ENCODE measurements at regions not wholly inside any gene's neighbourhood (a gene's known extent, or its start where the extent isn't known, plus 50 kb on each side); places are given as distances from the start of the nearest gene placed in this dataset.

DNA sequence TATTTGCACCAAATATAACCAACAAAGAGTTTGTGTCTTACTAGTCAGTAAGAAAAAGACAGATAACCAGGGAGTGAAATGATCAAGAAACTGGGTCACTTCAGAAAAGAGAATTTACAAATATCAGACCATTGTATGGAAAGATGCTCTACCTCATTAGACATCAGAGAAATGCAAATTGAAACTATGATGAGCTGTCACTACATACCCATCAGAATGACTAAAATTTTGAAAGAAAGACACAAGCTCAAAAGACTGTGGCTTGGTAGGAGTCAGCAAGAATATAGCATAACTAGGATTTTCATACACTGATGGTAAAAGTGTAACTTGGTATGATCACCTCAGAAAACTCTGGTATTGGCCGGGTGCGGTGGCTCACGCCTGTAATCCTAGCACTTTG lies 247.2 kb downstream of the BMP4 start:
- TF ChIP-seq, protein P1, sequence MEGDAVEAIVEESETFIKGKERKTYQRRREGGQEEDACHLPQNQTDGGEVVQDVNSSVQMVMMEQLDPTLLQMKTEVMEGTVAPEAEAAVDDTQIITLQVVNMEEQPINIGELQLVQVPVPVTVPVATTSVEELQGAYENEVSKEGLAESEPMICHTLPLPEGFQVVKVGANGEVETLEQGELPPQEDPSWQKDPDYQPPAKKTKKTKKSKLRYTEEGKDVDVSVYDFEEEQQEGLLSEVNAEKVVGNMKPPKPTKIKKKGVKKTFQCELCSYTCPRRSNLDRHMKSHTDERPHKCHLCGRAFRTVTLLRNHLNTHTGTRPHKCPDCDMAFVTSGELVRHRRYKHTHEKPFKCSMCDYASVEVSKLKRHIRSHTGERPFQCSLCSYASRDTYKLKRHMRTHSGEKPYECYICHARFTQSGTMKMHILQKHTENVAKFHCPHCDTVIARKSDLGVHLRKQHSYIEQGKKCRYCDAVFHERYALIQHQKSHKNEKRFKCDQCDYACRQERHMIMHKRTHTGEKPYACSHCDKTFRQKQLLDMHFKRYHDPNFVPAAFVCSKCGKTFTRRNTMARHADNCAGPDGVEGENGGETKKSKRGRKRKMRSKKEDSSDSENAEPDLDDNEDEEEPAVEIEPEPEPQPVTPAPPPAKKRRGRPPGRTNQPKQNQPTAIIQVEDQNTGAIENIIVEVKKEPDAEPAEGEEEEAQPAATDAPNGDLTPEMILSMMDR (IDR thresholded peaks at IDR 0.05; ENCODE audit: extremely low read depth, missing control alignments) = no peak
- DNase-seq (ENCODE audit: low spot score) = no peak

DNA sequence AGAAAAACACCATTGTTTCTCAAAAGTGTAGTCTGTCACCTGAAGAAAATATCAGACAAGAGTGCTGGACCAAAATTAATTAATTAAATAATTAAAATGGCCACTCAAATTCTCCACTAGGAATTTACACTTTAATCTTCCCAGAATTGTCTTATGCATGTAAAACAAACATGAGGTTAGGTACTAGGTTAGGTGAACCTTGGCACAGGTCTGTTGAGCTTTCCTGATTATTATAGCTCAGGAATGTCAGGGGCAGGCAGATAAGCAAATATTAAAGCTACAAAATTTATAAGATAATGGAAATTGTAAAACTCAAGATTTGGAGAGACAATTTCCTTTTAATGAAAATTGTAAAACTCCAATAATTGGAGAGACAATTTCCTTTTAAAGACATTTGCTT lies 253.2 kb downstream of the BMP4 start:
- no peak for DNase-seq (ENCODE audit: low spot score)
- TF ChIP-seq, protein P1 (IDR thresholded peaks at IDR 0.05; ENCODE audit: extremely low read depth, missing control alignments) = no peak

DNA sequence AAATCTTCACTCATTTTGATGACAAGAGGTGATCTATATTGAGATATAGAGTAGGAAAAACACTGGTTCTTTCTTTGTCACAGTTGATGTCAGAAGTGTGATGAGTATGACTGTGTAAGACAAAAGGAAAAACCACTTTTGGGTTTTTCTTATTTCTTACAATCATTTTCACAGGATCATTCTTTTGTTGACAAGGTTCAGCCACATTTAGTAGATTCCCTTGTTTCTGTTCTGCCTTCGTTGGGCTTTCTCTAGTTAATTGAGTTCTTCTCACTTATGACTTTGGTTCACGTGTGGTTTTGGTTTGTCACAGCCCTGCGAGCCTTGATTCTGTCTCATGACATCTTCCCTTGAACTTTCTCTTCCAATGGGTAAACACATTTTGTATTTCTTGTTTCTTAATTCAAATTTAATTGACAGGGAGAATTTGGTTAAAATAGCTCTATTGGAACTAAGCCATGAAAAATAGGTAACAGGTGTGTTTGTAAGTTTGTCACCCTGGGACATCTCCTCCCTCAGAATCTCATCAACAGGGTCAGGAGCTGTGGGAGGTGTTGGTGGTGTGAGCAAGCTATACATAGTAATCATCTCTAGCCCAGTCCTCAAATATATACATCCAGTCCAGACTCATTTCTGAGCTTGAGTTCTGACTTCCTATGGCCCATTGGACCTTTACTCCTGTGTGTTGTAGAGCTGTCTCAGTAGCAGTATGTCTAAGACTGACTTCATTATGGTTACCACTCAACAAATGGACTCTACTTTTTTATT lies 255.3 kb downstream of the BMP4 start:
- DNase-seq (ENCODE audit: low spot score) = peak; percentile 30
- TF ChIP-seq, protein P1 (IDR thresholded peaks at IDR 0.05; ENCODE audit: extremely low read depth, missing control alignments) = no peak

DNA sequence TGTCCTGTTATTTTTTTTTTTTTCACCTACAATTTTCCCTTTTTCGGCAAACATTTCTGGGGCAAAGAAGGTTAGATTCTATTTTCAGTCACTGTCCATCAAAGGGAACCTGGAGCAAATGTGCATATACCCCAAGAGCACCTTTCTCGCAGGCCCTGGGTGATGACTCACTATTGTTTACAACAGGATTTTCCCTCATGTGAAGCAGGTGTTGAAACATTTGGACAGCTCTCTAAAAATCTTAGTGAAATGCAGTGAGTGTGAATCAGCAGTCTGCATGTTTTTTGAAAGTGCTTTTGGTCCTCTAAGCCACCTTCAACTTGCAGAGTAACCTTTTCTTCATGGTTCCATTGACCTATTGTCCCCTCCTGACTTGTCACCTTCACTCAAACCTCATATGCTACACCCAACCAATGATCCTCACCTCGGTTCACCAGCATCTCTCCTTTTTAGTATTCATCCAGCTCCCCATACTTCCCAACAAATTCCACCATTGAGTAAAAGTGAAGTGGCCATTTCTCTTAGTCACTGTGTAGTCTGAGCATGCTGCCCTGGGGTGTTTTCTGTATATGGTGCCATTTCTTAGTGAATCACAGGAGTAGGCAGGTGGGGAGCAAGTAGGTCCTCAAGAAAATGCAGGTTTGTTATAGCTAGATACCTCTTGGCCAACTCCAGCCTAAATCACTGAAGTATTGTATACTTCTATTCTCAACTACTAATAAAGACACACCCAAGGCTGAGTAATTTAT lies 260.2 kb downstream of the BMP4 start:
- DNase-seq (ENCODE audit: low spot score) = no peak
- TF ChIP-seq, protein P1 (IDR thresholded peaks at IDR 0.05; ENCODE audit: extremely low read depth, missing control alignments) = no peak

DNA sequence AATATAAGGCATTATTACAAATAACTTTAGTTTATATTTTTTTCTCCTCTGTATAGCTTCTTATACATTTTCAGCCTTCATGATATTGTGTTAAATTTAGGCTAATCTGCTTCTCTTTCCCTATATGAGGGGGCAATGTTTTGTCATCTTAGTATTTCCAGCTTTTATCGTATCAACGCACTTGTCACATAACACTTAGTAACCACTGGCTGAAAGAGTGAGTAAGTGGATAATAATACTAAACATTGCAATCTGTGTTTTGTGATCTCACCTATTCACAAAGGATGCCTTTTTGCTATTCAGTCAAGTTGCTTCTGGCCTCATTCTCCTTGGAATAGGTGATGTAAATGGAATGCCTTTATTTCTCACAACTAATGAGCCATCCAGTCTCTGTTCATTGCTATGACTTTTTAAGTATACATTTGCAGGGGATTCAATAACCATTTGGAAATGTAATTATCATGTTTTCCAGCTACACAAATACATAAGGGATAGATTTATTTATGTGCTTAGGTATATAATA lies 260.9 kb downstream of the BMP4 start:
- TF ChIP-seq, protein P1 (IDR thresholded peaks at IDR 0.05; ENCODE audit: extremely low read depth, missing control alignments) = no peak
- no peak for DNase-seq (ENCODE audit: low spot score)

DNA sequence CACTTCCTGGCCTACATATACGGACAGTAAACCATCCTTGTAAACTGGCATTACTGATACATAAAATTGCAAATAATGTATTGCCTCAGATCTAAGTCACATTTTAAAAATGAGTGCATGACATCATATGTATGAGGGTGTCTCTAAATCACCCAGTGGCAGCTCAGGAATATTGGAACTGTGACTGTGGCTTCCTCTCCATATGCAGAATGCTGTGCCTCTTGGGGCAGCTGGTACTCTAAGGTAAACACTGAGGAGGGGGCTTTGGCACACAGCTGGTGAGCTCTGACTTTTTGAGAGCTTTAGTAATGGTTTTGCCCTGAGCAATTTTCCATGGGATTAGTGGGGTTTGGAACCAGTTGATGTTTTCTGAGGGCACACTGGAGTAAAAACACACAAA lies 263.7 kb downstream of the BMP4 start:
- TF ChIP-seq, protein P1 (IDR thresholded peaks at IDR 0.05; ENCODE audit: extremely low read depth, missing control alignments) = no peak
- no peak for DNase-seq (ENCODE audit: low spot score)

DNA sequence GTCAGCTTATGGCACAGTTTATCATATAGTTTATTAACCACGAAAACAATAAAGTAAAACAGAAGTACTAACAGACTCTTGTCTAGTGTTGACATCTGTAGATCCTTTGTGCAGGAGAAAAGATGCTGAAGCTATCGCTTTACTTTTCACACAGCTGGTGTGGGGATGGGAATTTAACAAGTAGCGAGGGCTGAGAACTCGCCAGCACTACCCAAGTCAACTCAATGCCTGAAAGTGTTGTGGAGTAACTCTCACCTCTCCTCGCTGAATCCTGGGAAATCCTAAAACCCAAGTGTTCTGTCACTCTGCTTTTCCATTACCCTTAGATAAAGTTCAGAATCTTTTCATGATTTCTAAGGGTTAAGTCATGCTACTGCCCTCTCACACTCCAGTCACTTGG lies 264.2 kb downstream of the BMP4 start:
- TF ChIP-seq, protein P1 (IDR thresholded peaks at IDR 0.05; ENCODE audit: extremely low read depth, missing control alignments) = no peak

More for the DNA sequence above, 264.2 kb downstream of the BMP4 start:
- DNase-seq (ENCODE audit: low spot score) = no peak

Measured in GM20000 (cell line).